Esophagus squamous epithelium (tissue), 5 donors: ENCODE measurements at regions not wholly inside any gene's neighbourhood (a gene's known extent, or its start where the extent isn't known, plus 50 kb on each side); places are given as distances from the start of the nearest gene placed in this dataset.

Experiments
- DNase-seq: peaks from one replicate; lab custom pipeline; 2025; lab: John Stamatoyannopoulos, UW
- H3K27ac ChIP-seq, 4 donors: fragments of 200-600 bp; sonication (generic); one replicate each; pipeline ENCODE4 v1.5.1; 2016 to 2019; ENCODE audit warnings: mild to moderate bottlenecking in 1 of 4
- H3K27me3 ChIP-seq, 4 donors: fragments of 200-600 bp; sonication (generic); 1 replicate in 3 of 4; 2 replicates in 1 of 4; pipeline versions ENCODE4 v1.5.1 to v1.6.0; 2017 to 2021; ENCODE audit warnings: antibody characterized with exemption in 1 of 4
- H3K36me3 ChIP-seq, 3 donors: fragments of 200-600 bp; sonication (generic); one replicate each; pipeline ENCODE4 v1.5.1; 2016 to 2019
- H3K4me1 ChIP-seq, 3 donors: fragments of 200-600 bp; sonication (generic); one replicate each; pipeline ENCODE4 v1.5.1; 2017 to 2019
- H3K4me3 ChIP-seq, 4 donors: fragments of 200-600 bp; sonication (generic); 1 replicate in 3 of 4; 2 replicates in 1 of 4; pipeline ENCODE4 v1.5.1; 2016 to 2019; ENCODE audit warnings: mild to moderate bottlenecking in 2 of 4, moderate library complexity in 1 of 4
- H3K9me3 ChIP-seq, 3 donors: fragments of 200-600 bp; sonication (generic); one replicate each; pipeline ENCODE4 v1.5.1; 2016 to 2019
- POLR2A ChIP-seq, 4 donors: fragments of 450-650 bp; IDR thresholded peaks; one replicate each; pipeline ENCODE4 v1.6.1; 2017; ENCODE audit warnings: antibody characterized with exemption in 4 of 4, mild to moderate bottlenecking in 4 of 4, moderate library complexity in 3 of 4
- WGBS, 2 donors: methylation state at CpG; one replicate each; pipeline ENCODE4 v1.1.5; 2018; 5-methylcytosine and 5-hydroxymethylcytosine counted together
- intact Hi-C: fragments of 100-400 bp; cut with DNase I; formaldehyde crosslinking; loops from one replicate; pipeline ENCODE4 v1.15.0; 2022
- TF ChIP-seq, protein P1 (sequence below), 6 experiments: fragments of 450-650 bp in 4 of 6; fragments of 200-600 bp in 2 of 6; sonication (generic) in 2 of 6; IDR thresholded peaks; one replicate each; pipeline ENCODE4 v1.5.1; 2016 to 2019; ENCODE audit warnings: antibody characterized with exemption in 6 of 6, mild to moderate bottlenecking in 4 of 6, moderate library complexity in 4 of 6
- donor health status: DM: yes; HTN: yes; CAD: no.

DNA sequence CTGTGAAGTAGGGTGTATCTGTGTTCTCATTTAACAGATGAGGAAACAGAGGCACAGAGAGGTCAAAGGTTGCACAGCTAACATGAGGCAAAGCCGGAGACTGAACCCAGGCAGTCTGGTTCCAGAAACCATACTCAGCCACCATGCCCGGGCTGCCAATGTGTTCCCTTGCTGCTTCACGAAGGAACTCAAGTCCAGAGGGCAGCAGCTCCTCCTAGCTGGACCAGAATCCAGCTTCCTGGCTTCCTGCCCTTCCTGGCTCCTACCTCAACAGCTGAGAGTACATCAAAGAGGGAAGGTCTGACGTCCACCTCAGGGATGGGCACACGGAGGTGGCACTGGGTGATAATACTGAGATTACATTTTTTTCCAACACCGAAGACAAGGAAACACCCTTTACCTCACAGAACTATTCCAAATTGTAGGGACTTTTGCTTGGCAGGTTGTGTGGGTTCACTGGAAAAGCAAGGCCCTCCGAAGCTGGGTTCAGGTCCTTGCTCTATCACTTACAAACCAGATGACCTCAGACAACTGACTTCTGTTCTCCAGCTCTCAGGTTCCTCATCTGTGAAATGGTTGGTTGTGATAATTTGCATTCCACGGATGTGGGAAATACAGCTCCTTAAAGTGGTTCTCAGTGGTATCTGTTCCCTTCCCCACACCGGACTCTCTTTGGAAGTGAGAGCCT lies 154.1 kb upstream of the ZMIZ1 start:
- Histone ChIP-seq H3K9me3 (no peaks in the 10 kb centered on the region), H3K27ac (no peak overlapping the region), H3K4me1 (peaks cover 0 to 13% (median 5%) of the 10 kb centered on the region in 3 donors), H3K36me3 (no peaks in the 10 kb centered on the region), H3K4me3 (no peak overlapping the region), H3K27me3 (no peaks in the 10 kb centered on the region)
- 56 to 60% methylated on average over 6 to 7 of the region's 9 CpGs for WGBS, 2 donors
- intact Hi-C loops, result no loop called here
- DNase-seq, result no peak
- TF ChIP-seq POLR2A (IDR thresholded peaks at IDR 0.05), result no peak
- TF ChIP-seq, protein P1, sequence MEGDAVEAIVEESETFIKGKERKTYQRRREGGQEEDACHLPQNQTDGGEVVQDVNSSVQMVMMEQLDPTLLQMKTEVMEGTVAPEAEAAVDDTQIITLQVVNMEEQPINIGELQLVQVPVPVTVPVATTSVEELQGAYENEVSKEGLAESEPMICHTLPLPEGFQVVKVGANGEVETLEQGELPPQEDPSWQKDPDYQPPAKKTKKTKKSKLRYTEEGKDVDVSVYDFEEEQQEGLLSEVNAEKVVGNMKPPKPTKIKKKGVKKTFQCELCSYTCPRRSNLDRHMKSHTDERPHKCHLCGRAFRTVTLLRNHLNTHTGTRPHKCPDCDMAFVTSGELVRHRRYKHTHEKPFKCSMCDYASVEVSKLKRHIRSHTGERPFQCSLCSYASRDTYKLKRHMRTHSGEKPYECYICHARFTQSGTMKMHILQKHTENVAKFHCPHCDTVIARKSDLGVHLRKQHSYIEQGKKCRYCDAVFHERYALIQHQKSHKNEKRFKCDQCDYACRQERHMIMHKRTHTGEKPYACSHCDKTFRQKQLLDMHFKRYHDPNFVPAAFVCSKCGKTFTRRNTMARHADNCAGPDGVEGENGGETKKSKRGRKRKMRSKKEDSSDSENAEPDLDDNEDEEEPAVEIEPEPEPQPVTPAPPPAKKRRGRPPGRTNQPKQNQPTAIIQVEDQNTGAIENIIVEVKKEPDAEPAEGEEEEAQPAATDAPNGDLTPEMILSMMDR (IDR thresholded peaks at IDR 0.05), result no peak

DNA sequence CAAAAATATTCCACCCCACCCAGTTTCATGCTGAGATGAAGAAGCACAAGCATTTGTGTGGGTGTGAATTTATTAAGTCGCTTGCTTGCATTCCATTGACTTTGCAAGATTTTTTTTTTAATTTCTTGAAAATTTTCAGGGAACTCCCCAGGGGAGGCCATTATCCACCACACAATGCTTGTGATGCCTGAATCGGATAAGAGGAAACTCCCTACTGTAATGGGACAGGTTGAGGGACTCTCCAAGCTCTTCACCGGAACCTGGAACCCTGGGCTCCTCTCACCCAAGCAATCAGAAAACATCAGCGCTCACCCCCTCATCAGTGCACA lies 153.6 kb upstream of the ZMIZ1 start:
- intact Hi-C loops, result no loop called here
- Histone ChIP-seq H3K27me3 (no peaks in the 10 kb centered on the region), H3K27ac (no peak overlapping the region), H3K4me3 (no peak overlapping the region), H3K4me1 (peaks cover 0 to 13% (median 5%) of the 10 kb centered on the region in 3 donors), H3K9me3 (peaks cover 0 to 3% (median 0%) of the 10 kb centered on the region in 3 donors), H3K36me3 (no peaks in the 10 kb centered on the region)
- DNase-seq, result no peak
- WGBS, 2 donors, result 48 to 54% methylated on average over 3 of the region's 4 CpGs
- no peak for TF ChIP-seq POLR2A (IDR thresholded peaks at IDR 0.05)
- TF ChIP-seq, protein P1 (IDR thresholded peaks at IDR 0.05), result no peak

DNA sequence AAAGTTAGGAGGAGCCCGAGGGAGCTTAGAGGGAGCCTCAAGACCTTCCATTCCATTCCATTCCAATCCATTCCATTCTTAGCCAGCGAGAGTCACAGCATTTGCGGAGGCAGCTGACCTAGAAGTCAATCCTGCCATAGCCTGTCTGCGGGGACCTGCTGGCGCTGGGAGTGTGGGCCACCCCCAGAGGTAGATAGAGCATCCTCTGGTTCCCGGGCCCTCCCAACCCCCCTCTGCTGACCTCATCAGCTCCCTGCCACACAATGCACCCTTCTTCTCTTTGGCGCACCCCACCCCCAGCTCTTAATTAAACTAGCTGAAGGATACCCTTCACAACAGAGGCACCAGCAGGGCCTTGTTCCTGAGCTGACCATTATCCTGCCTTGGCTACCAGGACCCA lies 152.5 kb upstream of the ZMIZ1 start:
- DNase-seq, result no peak
- Histone ChIP-seq H3K27ac (no peak overlapping the region), H3K4me3 (no peak overlapping the region), H3K9me3 (peaks cover 0 to 6% (median 0%) of the 10 kb centered on the region in 3 donors), H3K27me3 (no peaks in the 10 kb centered on the region), H3K36me3 (no peaks in the 10 kb centered on the region), H3K4me1 (peaks cover 0 to 13% (median 5%) of the 10 kb centered on the region in 3 donors)
- intact Hi-C loops, result no loop called here
- WGBS, 2 donors, result 85 to 92% methylated on average over 2 to 7 of the region's 7 CpGs
- TF ChIP-seq, protein P1 (IDR thresholded peaks at IDR 0.05), result no peak
- no peak for TF ChIP-seq POLR2A (IDR thresholded peaks at IDR 0.05)

DNA sequence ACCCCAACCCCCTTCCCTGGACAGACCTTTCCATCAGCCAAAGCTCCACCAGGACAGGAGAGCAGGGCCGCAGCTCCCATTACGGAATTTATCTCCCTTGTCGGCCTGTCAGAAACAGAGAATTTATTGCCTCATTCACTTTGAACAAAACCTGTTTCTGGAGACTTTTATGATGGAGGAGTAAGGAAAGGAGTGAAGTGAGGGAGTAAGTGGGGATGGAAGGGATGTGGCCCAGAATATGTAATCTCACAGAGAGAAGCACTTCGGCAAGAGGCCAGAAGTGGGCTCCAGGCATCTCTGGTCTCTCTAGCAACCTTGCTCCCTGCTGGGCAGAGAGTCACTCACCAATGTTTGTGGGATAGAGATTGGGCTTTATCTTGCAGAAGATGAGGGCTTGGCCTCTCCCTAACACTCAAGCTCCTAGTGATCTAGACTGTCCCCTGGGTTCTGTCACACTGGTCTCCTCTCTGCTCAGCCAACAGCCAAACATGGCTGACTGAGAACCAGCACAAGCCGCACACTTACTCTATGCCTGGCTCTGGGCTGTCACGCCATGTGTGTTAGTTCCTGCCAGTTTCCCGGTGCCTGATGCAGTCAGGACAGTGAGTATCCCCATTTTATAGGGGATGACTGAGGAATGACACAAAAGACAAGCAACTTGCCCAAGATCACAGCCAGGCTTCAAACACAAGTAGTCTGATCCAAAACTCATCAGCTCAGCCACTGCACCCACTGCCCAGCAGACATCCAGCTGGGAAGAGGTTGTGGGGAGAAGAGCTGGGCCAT lies 149.4 kb upstream of the ZMIZ1 start:
- no peak for DNase-seq
- WGBS, 2 donors, result 87 to 92% methylated on average over 6 to 7 of the region's 7 CpGs
- Histone ChIP-seq H3K4me3 (no peak overlapping the region), H3K27ac (no peak overlapping the region), H3K4me1 (peaks cover 0 to 1% (median 0%) of the 10 kb centered on the region in 3 donors), H3K9me3 (peaks cover 0 to 6% (median 0%) of the 10 kb centered on the region in 3 donors), H3K36me3 (no peaks in the 10 kb centered on the region), H3K27me3 (no peaks in the 10 kb centered on the region)
- TF ChIP-seq POLR2A (IDR thresholded peaks at IDR 0.05), result no peak
- TF ChIP-seq, protein P1 (IDR thresholded peaks at IDR 0.05), result no peak
- intact Hi-C loops, result no loop called here

DNA sequence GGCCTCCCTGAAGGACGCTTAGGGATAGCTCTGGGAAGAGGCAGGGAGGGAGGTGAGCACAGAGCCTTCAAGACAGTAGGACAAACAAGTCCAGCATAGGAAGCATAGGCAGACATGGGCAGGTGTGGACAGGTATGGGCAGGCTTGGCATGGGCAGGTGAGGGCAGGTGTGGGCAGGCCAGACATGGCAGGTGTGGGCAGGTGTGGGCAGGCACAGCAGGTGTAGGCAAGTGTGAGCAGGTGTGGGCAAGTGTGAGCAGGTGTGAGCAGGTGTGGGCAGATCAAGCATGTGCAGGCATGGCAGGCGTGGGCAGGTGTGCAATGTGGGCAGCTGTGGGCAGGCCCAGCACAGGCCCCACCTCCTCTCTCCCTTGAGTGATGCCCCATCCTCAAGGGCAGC lies 148.8 kb upstream of the ZMIZ1 start:
- Histone ChIP-seq H3K4me3 (no peak overlapping the region), H3K27me3 (no peaks in the 10 kb centered on the region), H3K4me1 (peaks cover 0 to under 1% (median 0%) of the 10 kb centered on the region in 3 donors), H3K36me3 (no peaks in the 10 kb centered on the region), H3K27ac (no peak overlapping the region), H3K9me3 (peaks cover 0 to 6% (median 0%) of the 10 kb centered on the region in 3 donors)
- 60 to 76% methylated on average over 1 to 2 of the region's 2 CpGs for whole genome bisulfite sequencing, 2 donors
- no peak for DNase-seq
- no peak for TF ChIP-seq POLR2A (IDR thresholded peaks at IDR 0.05)
- TF ChIP-seq, protein P1 (IDR thresholded peaks at IDR 0.05), result no peak
- intact Hi-C loops, result no loop called here
